AG09319 (cell line): ENCODE measurements at regions not wholly inside any gene's neighbourhood (a gene's known extent, or its start where the extent isn't known, plus 50 kb on each side); places are given as distances from the start of the nearest gene placed in this dataset.

Source experiments
- DNase-seq: peaks from one replicate; pipeline ENCODE4 v3.0.0-alpha.2; 2010; ENCODE audit warnings: low read depth; ENCODE audit errors: extremely low read depth
- CTCF ChIP-seq: IDR thresholded peaks from 2 replicates; pipeline ENCODE4 v1.5.1; 2011; ENCODE audit warnings: low read depth, mild to moderate bottlenecking, inconsistent platforms, low read length, moderate library complexity

- no peak for DNase-seq
- TF ChIP-seq CTCF: no peak
Observed at GRCh38 chr1:76744989-76745388, 122.3 kb upstream of the ST6GALNAC5 start.

DNA sequence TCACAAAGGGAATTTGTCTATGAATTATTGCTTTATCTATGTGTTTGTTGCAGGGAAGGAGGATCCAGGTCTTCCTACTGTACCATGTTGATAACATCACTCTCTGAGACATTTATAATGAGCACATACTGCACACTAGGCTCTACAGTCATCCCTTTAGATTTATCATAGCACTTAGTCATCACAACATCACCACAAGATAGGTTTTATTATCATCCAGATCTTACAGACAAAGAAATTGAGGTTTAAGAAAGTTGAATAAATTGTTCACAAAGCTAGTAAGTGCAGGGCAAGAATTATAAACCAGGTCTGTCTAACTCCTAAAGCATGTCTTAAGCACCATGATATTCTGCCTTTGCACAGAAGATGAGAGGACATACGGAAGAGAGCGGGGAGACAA lies 121.1 kb upstream of the ST6GALNAC5 start:
- no peak for TF ChIP-seq CTCF
- DNase-seq: no peak

DNA sequence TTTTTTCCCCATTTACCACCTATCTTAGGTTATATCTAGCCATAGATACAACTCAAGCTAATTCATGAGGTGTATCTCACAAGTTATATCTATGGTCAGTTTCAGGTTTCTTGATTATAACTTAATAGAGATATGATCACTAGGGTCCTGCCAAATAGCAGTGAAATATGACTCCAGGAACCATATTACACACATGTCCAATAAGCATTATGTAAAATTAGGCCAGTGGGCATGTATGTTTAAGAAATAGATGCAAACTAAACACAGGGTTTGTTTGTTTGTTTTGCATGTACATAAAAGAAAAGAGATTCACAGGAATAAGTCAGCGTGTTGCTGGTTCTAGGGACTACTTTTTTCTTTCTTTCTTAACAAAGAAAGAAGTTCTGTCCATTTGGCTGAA lies 112.5 kb upstream of the ST6GALNAC5 start:
- TF ChIP-seq CTCF: no peak
- no peak for DNase-seq

GRCh38 chr1:76759171-76759860 lies 108.0 kb upstream of the ST6GALNAC5 start:
- DNase-seq: no peak
- TF ChIP-seq CTCF: no peak

DNA sequence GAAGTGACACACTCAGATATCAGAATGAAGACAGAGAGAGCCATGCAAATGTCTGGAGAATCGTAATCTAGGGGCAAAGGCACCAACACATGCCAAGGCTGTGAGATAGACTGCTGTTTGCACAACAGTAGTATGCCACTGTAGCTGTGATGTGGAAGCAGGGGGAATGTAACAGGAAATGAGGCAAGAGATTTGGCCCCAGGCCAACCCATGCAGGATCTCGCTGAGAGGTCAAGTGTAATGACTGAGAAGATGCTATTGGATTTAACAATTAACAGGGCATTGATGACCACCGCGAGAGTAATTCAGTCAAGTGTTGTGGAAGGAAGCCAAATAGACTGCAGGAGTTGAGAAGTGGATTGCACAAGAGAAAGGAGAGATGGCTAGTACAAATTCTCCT lies 107.3 kb upstream of the ST6GALNAC5 start:
- DNase-seq: no peak
- TF ChIP-seq CTCF: no peak

- no peak for TF ChIP-seq CTCF
- DNase-seq: no peak
Observed at GRCh38 chr1:76763738-76764137, 103.5 kb upstream of the ST6GALNAC5 start.

DNA sequence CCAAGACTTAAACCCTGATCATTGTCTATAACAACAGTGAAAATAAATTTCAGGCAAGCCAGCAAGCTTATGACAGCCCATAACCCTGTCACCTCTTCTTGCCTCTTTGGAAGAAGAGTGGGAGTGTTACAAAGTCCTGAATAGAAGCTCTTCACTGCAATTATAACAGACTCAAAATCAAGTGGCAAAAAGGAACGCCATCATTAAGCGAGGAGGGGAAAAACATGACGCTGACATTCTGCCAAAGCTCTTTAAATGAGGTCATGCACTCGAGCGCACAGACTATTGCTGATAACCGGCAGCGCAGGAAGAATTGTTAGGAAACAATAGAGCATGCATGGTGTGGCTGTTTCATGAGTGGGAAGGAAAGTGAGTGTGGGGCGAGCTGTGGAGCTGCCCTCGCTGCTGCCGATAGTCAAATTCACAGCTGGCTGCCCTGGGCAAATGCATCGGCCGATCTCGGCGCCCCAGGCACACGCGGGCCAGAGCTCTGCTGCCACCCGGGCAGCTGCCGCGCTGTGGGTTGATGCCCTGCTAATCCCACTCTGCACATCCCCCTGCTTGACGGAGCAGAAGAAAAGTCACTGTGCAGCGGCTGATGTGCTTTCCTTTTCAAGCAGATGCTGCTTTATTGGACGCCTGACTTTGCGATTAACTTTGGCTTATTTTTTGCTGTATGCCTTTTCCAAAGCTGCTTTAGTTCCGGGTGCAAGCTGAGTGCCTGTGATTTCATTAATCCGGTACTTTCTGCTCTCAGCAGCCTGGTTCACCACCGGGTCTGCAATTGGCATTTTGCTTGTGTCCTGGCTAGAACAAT lies 102.4 kb upstream of the ST6GALNAC5 start:
- DNase-seq: no peak
- TF ChIP-seq CTCF: no peak
